ENCODE measurements at regions not wholly inside any gene's neighbourhood (a gene's known extent, or its start where the extent isn't known, plus 50 kb on each side); places are given as distances from the start of the nearest gene placed in this dataset.

DNA sequence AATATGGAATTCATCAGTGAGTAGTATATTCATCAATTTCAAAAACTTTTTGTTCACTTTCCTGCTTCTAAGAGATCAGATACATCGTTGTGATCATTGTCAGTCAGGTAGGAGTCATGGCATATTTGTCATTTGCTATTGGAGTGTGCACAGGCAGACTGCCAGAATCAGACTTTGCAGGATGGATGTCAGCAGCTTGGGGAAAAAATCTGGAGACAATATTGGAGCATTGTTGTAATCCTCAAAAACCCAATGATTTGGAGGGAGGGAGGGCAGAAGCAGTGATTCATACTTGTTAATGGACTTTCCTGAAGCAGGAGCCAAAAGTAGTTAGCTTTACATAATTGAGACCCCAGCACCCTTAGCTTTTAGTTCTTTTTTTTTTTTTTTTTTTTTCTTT is 59.6 kb upstream of the DRP2 start:
- DNase-seq (ENCODE audit: low spot score), result peak; percentile 11

DNA sequence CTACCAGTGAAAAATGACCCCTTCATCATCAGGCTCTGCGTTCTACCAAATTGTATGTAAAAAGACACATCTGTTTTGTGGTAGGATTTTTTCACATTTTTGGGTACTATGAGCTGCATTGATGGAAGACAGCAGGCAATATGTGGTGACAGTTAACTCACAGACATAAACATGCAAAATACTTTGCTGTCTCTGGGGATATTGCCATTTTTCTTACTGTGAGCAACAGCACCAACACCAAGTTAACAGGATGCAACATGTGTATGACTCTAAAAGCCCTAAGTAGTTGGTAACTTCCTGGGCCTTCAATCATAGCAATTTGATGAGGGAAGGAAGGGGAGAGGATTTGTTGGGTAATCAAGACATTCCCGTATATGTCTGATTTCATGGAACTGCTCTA is 56.4 kb upstream of the DRP2 start:
- DNase-seq (ENCODE audit: low spot score), result no peak

DNA sequence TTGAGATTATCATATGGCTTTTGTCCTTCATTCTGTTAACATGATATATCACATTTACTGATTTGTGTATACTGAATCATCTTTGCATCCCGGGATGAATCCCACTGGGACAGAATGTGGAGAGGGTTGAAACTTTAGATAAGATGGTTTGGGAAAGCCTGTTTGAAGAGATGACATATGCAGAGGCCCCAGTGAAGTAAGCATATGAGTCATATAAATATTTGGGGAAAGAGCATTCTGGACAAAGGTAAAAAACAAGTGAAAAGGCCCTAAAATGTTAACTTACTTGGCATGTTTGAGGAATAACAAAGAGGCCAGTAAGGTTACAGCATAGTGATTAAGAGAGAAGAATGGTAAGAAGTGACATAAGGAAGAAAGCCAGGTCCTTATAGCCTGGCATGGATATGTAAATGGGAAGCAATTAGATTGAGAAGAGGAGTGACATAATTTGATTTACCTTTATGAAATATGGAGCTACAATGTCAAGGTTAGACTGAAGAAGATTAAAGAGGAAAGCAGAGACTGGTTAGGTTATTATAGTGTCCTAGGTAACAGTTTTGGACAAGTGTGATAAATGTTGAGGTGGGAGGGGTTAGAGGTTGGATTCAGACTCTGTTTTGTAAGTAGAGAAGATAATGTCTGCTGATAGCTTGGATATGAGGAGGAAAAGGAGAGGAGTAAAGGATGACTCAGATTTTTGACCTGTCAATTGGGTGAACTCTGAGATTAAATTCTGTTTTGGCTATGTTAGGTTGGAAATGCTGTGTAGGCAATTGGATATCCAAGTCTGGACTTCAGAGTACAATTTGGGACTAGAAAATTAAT is 54.6 kb upstream of the DRP2 start:
- DNase-seq (ENCODE audit: low spot score), result no peak
